ENCODE measurements at regions not wholly inside any gene's neighbourhood (a gene's known extent, or its start where the extent isn't known, plus 50 kb on each side); places are given as distances from the start of the nearest gene placed in this dataset.

DNA sequence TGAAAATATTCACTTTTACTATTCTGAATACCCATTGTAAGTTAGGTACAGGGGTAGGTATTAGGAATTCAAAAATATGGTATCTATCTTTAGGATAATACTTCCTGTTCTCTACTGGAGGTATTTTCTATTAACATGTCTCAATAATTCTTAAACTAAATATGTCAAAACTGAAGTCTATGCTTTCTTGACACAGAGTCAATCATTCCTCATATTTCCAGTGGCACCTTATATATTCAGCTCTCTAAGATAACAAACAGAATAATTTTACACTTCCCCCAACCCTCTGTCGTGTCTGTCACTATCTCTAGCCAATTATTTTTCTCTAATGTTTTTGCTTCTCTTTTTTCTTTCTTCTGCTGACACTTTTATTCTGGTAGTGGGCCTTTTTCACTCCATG is 138.9 kb downstream of the TMEM26 start:
- no peak for TF ChIP-seq CTCF (conservative IDR thresholded peaks at IDR 0.05; ENCODE audit: low read depth, low read length)
- TF ChIP-seq EZH2 (IDR thresholded peaks at IDR 0.05; ENCODE audit: low read length, unreplicated experiment): no peak
